AG09309 (cell line): ENCODE measurements at regions not wholly inside any gene's neighbourhood (a gene's known extent, or its start where the extent isn't known, plus 50 kb on each side); places are given as distances from the start of the nearest gene placed in this dataset.

Source experiments
- DNase-seq: peaks from one replicate; pipeline ENCODE4 v3.0.0-alpha.2; 2010; ENCODE audit warnings: low read depth
- H3K4me3 ChIP-seq: 2 replicates; pipeline ENCODE4 v1.5.1; 2011; ENCODE audit warnings: mild to moderate bottlenecking, low read depth, low read length, moderate library complexity; ENCODE audit not compliant: control insufficient read depth
- CTCF ChIP-seq: IDR thresholded peaks from 2 replicates; pipeline ENCODE4 v1.5.1; 2011; ENCODE audit warnings: mild to moderate bottlenecking, low read depth, low read length, inconsistent platforms; ENCODE audit not compliant: insufficient read depth, control insufficient read depth; ENCODE audit errors: missing control alignments

- DNase-seq = no peak
- TF ChIP-seq CTCF = no peak
- no peak overlapping the region for H3K4me3 ChIP-seq
These were observed 326.4 kb upstream of the SATB1 start for GRCh38 chr3:18751514-18751913.

- no peak overlapping the region for H3K4me3 ChIP-seq
- no peak for TF ChIP-seq CTCF
- DNase-seq = no peak
These were observed 322.2 kb upstream of the SATB1 start for GRCh38 chr3:18747383-18747782.

- TF ChIP-seq CTCF = no peak
- DNase-seq = no peak
- no peak overlapping the region for H3K4me3 ChIP-seq
These were observed 320.3 kb upstream of the SATB1 start for GRCh38 chr3:18745472-18745871.

GRCh38 chr3:18744472-18744871, 319.3 kb upstream of the SATB1 start:
- no peak for TF ChIP-seq CTCF

GRCh38 chr3:18743761-18744160, 318.6 kb upstream of the SATB1 start:
- H3K4me3 ChIP-seq = no peak overlapping the region
- no peak for TF ChIP-seq CTCF

More at GRCh38 chr3:18744472-18744871, 319.3 kb upstream of the SATB1 start:
- no peak for DNase-seq
- no peak overlapping the region for H3K4me3 ChIP-seq

GRCh38 chr3:18740631-18741583, 315.8 kb upstream of the SATB1 start:
- DNase-seq = no peak
- H3K4me3 ChIP-seq = no peak overlapping the region
- TF ChIP-seq CTCF = no peak

More at GRCh38 chr3:18743761-18744160, 318.6 kb upstream of the SATB1 start:
- DNase-seq = no peak

GRCh38 chr3:18739099-18739433, 313.9 kb upstream of the SATB1 start:
- H3K4me3 ChIP-seq = no peak overlapping the region
- DNase-seq = no peak
- TF ChIP-seq CTCF = no peak
